K562 (cell line): ENCODE measurements at regions not wholly inside any gene's neighbourhood (a gene's known extent, or its start where the extent isn't known, plus 50 kb on each side); places are given as distances from the start of the nearest gene placed in this dataset.
"Not testable (repeated sequence)": the region's sequence is repeated elsewhere in the genome, so short reads cannot be mapped to it uniquely, and the experiment has no call there.

Source experiments
- EP300 ChIP-seq: IDR thresholded peaks from 2 replicates; pipeline ENCODE4 v1.6.1; 2012; ENCODE audit warnings: low read length, improper control_type of control experiment
- ZFP30 ChIP-seq: fragments of 250-450 bp; sonication (Bioruptor Pico); IDR thresholded peaks from 2 replicates; pipeline ENCODE4 v1.8.0; 2022; ENCODE audit warnings: moderate library complexity, mild to moderate bottlenecking, inconsistent platforms, borderline replicate concordance
- ZSCAN29 ChIP-seq: fragments of 450-650 bp; IDR thresholded peaks from 2 replicates; pipeline ENCODE4 v1.6.1; 2017

DNA sequence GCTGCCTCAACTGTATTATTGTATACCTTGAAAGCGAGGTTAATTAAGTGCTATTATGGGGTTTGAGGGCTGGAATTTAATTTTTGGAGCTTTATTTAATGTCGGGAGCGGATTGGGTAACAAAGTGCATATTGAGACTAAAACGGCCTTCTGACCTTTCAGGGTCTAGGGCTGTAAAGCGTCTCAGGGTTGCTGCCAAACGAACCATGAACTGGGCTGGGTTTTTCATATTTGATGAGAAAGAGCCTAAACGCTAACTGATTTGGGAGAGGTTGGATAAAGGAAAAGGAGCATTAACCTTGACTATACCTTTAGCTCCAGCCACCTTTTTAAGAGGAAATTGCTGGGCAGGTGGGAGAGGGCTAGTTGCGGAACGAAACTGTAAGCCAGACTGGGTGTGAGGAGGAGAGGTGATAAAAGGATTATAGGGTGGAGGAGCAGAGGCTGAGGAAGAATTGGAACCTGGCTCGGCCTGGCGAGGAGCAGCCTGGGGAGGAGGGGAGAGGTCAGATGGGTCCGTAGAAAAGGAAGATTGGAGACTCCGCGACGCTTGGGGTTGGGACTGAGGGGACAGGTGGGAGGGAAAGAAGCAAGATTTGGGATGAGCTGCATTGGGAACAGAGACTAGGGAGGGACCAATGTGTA is 209.0 kb upstream of the ELL2 start:
- not testable (repeated sequence) for TF ChIP-seq EP300, ZSCAN29, ZFP30
